ENCODE measurements at regions not wholly inside any gene's neighbourhood (a gene's known extent, or its start where the extent isn't known, plus 50 kb on each side); places are given as distances from the start of the nearest gene placed in this dataset.

DNA sequence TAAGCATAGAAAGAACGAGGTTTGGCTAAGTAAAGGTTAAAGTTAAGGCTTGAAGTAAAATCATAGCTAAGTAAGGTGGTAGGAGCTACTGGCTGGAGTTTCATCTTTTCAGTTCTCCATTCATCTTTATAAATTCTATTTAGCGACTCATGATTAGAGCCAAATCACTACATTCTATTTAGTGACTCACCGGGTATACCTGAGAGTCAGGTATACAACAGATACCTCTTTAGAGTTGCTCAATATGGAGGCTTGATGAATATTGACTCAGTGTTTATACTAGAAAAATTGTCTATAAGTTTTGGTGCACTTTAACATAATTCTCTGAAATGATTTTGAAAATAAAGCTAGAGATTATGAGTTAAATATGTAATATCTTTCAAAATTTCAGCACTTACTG lies 328.8 kb upstream of the GRM7 start:
- WGBS (ENCODE audit: low lambda C conversion rate) = 58% methylated on average over 3 of the region's 3 CpGs
- BruUV-seq (replicated peaks) = no TSS peak

More for the DNA sequence above, 328.8 kb upstream of the GRM7 start:
- H3K36me3 ChIP-seq (replicated peaks in 1 of 2; ENCODE audit: control insufficient read depth in 1 of 2, insufficient read depth in 2 of 2, low read length in 2 of 2) = no peaks in the 10 kb centered on the region
- no peak for DNase-seq (ENCODE audit: low spot score)
- in situ Hi-C loops (cut with HindIII; ENCODE audit: extremely low pct_ligation_motif_present, low pct_unique_long_range_greater_than_20kb) (no loop called here), intact Hi-C loops (cut with micrococcal nuclease; ENCODE audit: unreplicated experiment) (no loop called here)
- H3K9ac ChIP-seq (ENCODE audit: insufficient read depth, low read depth, low read length) = no peak overlapping the region
- H3K79me2 ChIP-seq (ENCODE audit: insufficient read depth, low read length) = no peaks in the 10 kb centered on the region
- H4K20me1 ChIP-seq (ENCODE audit: insufficient read depth, low read length) = no peaks in the 10 kb centered on the region
- ChIA-PET CTCF (ENCODE audit: low intra/inter-chr PET ratio, low total read pairs) (no interaction called here), POLR2A (no interaction called here)
- H3K4me3 ChIP-seq (replicated peaks in 1 of 3; ENCODE audit: insufficient read depth in 1 of 3, low read depth in 2 of 3, low read length in 3 of 3) = no peak overlapping the region
- no peaks in the 10 kb centered on the region for H3K27me3 ChIP-seq (ENCODE audit: control insufficient read depth in 1 of 2, insufficient read depth in 2 of 2, low read length in 2 of 2)
- TF ChIP-seq, protein P1, sequence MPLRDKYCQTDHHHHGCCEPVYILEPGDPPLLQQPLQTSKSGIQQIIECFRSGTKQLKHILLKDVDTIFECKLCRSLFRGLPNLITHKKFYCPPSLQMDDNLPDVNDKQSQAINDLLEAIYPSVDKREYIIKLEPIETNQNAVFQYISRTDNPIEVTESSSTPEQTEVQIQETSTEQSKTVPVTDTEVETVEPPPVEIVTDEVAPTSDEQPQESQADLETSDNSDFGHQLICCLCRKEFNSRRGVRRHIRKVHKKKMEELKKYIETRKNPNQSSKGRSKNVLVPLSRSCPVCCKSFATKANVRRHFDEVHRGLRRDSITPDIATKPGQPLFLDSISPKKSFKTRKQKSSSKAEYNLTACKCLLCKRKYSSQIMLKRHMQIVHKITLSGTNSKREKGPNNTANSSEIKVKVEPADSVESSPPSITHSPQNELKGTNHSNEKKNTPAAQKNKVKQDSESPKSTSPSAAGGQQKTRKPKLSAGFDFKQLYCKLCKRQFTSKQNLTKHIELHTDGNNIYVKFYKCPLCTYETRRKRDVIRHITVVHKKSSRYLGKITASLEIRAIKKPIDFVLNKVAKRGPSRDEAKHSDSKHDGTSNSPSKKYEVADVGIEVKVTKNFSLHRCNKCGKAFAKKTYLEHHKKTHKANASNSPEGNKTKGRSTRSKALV (CRISPR knock-in tag; IDR thresholded peaks at IDR 0.05) = no peak
- TF ChIP-seq, protein P2, sequence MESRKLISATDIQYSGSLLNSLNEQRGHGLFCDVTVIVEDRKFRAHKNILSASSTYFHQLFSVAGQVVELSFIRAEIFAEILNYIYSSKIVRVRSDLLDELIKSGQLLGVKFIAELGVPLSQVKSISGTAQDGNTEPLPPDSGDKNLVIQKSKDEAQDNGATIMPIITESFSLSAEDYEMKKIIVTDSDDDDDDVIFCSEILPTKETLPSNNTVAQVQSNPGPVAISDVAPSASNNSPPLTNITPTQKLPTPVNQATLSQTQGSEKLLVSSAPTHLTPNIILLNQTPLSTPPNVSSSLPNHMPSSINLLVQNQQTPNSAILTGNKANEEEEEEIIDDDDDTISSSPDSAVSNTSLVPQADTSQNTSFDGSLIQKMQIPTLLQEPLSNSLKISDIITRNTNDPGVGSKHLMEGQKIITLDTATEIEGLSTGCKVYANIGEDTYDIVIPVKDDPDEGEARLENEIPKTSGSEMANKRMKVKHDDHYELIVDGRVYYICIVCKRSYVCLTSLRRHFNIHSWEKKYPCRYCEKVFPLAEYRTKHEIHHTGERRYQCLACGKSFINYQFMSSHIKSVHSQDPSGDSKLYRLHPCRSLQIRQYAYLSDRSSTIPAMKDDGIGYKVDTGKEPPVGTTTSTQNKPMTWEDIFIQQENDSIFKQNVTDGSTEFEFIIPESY (CRISPR knock-in tag; IDR thresholded peaks at IDR 0.05) = no peak
- TF ChIP-seq NCOR1 (IDR thresholded peaks at IDR 0.05; ENCODE audit: borderline replicate concordance, low read length) = no peak
- TF ChIP-seq, protein P3, sequence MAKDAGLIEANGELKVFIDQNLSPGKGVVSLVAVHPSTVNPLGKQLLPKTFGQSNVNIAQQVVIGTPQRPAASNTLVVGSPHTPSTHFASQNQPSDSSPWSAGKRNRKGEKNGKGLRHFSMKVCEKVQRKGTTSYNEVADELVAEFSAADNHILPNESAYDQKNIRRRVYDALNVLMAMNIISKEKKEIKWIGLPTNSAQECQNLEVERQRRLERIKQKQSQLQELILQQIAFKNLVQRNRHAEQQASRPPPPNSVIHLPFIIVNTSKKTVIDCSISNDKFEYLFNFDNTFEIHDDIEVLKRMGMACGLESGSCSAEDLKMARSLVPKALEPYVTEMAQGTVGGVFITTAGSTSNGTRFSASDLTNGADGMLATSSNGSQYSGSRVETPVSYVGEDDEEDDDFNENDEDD (CRISPR knock-in tag; IDR thresholded peaks at IDR 0.05; ENCODE audit: borderline replicate concordance) = no peak
- TF ChIP-seq, protein P4, sequence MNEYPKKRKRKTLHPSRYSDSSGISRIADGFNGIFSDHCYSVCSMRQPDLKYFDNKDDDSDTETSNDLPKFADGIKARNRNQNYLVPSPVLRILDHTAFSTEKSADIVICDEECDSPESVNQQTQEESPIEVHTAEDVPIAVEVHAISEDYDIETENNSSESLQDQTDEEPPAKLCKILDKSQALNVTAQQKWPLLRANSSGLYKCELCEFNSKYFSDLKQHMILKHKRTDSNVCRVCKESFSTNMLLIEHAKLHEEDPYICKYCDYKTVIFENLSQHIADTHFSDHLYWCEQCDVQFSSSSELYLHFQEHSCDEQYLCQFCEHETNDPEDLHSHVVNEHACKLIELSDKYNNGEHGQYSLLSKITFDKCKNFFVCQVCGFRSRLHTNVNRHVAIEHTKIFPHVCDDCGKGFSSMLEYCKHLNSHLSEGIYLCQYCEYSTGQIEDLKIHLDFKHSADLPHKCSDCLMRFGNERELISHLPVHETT (CRISPR knock-in tag; conservative IDR thresholded peaks at IDR 0.05) = no peak
- no peak for TF ChIP-seq KDM1A (CRISPR knock-in tag; IDR thresholded peaks at IDR 0.05)
- TF ChIP-seq, protein P5, sequence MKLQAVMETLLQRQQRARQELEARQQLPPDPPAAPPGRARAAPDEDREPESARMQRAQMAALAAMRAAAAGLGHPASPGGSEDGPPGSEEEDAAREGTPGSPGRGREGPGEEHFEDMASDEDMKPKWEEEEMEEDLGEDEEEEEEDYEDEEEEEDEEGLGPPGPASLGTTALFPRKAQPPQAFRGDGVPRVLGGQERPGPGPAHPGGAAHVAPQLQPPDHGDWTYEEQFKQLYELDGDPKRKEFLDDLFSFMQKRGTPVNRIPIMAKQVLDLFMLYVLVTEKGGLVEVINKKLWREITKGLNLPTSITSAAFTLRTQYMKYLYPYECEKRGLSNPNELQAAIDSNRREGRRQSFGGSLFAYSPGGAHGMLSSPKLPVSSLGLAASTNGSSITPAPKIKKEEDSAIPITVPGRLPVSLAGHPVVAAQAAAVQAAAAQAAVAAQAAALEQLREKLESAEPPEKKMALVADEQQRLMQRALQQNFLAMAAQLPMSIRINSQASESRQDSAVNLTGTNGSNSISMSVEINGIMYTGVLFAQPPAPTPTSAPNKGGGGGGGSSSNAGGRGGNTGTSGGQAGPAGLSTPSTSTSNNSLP (IDR thresholded peaks at IDR 0.05; ENCODE audit: low read depth, low read length) = no peak
- TF ChIP-seq NFKBIZ (CRISPR knock-in tag; IDR thresholded peaks at IDR 0.05) = no peak
- TF ChIP-seq, protein P6, sequence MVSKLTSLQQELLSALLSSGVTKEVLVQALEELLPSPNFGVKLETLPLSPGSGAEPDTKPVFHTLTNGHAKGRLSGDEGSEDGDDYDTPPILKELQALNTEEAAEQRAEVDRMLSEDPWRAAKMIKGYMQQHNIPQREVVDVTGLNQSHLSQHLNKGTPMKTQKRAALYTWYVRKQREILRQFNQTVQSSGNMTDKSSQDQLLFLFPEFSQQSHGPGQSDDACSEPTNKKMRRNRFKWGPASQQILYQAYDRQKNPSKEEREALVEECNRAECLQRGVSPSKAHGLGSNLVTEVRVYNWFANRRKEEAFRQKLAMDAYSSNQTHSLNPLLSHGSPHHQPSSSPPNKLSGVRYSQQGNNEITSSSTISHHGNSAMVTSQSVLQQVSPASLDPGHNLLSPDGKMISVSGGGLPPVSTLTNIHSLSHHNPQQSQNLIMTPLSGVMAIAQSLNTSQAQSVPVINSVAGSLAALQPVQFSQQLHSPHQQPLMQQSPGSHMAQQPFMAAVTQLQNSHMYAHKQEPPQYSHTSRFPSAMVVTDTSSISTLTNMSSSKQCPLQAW (CRISPR knock-in tag; IDR thresholded peaks at IDR 0.05) = no peak
- no peak for TF ChIP-seq ZNF607 (CRISPR knock-in tag; IDR thresholded peaks at IDR 0.05; ENCODE audit: borderline replicate concordance)
- no peak for TF ChIP-seq XRCC5 (optimal IDR thresholded peaks at IDR 0.05; ENCODE audit: low read length)
- no peak for TF ChIP-seq TAF15 (IDR thresholded peaks at IDR 0.05; ENCODE audit: low read depth, low read length, poor library complexity, severe bottlenecking)
- TF ChIP-seq SP4 (CRISPR knock-in tag; IDR thresholded peaks at IDR 0.05) = no peak
- H3K4me2 ChIP-seq (ENCODE audit: low read depth, low read length) = no peak overlapping the region
- H3K27ac ChIP-seq (ENCODE audit: extremely low read length, insufficient read depth, low read length) = no peak overlapping the region
- no peak for ATAC-seq
- no peak for FAIRE-seq
- no peaks in the 10 kb centered on the region for H3K4me1 ChIP-seq (ENCODE audit: insufficient read depth, low read length)
- H2AFZ ChIP-seq (ENCODE audit: low read length) = no peak overlapping the region
- peaks cover 38% of the 10 kb centered on the region; the same call in 1 of the 2 replicates for H3K9me3 ChIP-seq (ENCODE audit: low read length)
